ENCODE measurements at regions not wholly inside any gene's neighbourhood (a gene's known extent, or its start where the extent isn't known, plus 50 kb on each side); places are given as distances from the start of the nearest gene placed in this dataset.

DNA sequence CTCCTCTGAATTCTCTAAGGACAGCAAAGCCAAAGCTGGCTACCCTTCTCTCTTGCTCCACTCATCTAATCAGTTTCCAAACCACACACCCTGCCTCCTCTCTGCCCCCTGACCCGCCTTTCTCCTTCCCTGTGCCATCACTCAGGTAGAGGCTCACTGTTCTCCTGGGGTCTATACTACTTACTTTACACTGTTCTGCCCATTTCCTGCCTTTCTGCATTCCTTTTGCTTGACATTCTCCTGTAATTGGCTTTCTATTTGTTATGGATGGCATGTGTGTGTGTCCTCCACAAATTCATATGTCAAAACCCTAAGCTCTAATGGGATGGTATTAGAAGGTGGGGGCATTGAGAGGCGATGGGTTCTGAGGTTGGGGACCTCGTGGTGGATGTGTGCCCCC, 675.2 kb upstream of the ID2 start:
- Histone ChIP-seq H3K27ac (no peak overlapping the region), H3K36me3 (no peaks in the 10 kb centered on the region), H3K4me1 (peaks cover 4 to 21% (median 11%) of the 10 kb centered on the region in 4 donors), H3K9me3 (no peaks in the 10 kb centered on the region), H3K4me3 (no peak overlapping the region), H3K27me3 (no peaks in the 10 kb centered on the region)
- intact Hi-C loops (cut with DNase I; ENCODE audit: low total_unique reads), result no loop called here
- 84 to 88% methylated on average over 1 to 3 of the region's 3 CpGs for WGBS, 2 donors (ENCODE audit: low coverage in 1 of 2)
- no peak for TF ChIP-seq POLR2A (IDR thresholded peaks at IDR 0.05)
- in situ Hi-C loops (cut with MboI; ENCODE audit: low pct_ligation_motif_present in 1 of 4, low pct_unique_long_range_greater_than_20kb in 1 of 4, low sequenced_read_pairs in 3 of 4), result no loop called here
- DNase-seq, result no peak

DNA sequence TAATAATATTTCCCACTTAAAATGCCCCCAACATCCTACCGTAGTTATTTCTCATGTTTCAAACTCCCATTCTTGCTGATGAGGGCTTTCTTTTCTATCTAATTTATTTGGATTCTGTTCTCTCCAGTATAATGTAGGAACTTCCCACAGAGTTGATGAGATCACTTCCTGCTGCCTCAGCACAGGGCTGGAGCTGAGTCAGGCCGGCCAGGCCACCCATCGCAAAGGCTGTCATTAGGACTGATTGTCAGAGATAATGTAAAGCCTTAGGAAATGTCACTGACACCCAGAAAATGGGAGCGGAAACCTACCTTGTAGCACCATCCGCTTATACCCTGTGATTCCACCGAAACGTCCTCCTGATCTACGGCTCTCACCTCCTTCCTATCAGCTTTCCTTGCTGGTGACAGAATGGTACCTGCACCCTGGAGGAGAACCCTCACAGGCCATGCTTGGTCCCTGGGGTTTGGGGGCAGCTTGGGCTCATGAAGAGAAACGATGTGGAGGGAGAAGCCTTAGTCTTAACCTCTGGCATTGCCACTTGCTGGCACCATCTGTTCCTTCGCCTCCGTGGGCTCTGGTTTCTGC, 672.8 kb upstream of the ID2 start:
- TF ChIP-seq EP300 (IDR thresholded peaks at IDR 0.05; ENCODE audit: low read depth) (no peak), POLR2AphosphoS5 (IDR thresholded peaks at IDR 0.05) (no peak)
- H3K27me3 ChIP-seq, result no peaks in the 10 kb centered on the region
- H3K4me1 ChIP-seq, result peaks cover 0 to 8% (median 4%) of the 10 kb centered on the region in 4 donors
- no peak for DNase-seq
- no peaks in the 10 kb centered on the region for H3K9me3 ChIP-seq
- H3K4me3 ChIP-seq, result no peak overlapping the region
- WGBS, 2 donors (ENCODE audit: low coverage in 1 of 2), result 87 to 91% methylated on average over 1 to 11 of the region's 11 CpGs
- no peaks in the 10 kb centered on the region for H3K36me3 ChIP-seq
- in situ Hi-C loops (cut with MboI; ENCODE audit: low pct_ligation_motif_present in 1 of 4, low pct_unique_long_range_greater_than_20kb in 1 of 4, low sequenced_read_pairs in 3 of 4) (no loop called here), intact Hi-C loops (cut with DNase I; ENCODE audit: low total_unique reads) (no loop called here)
- no peak overlapping the region for H3K27ac ChIP-seq

DNA sequence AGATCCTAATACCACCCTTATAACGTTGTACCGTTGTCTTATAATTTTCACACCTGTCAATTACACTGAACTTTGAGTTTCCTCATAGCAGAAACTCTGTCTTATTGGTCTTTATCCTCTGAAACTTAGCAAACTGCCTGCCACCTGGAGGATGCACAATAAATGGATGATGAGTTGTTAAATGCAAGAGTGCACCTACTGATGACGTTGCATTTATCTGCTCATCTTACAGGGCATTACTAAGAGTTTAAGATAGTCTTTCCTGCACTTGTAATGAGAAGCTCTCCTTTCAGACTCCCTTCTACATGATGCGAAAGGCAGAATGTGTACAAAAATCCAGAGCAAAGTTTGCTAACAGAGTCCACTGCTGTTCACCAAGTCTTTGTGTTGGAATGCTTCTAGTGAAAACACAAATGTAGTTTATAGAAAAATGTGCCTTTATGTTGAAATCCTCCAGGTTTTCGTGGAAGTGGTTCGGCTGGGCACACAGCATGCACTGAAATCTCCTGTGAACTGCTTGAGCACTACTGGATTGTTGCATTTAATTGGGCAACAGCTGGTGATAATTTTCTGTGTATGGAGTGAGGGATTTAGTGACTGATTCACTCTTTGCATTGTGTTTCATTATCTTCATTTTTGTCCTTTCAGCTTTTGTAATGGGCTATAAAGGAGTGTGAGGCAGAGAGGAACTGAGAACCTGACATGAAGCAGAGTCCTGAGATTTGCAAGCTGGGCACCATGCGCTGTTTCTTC, 665.8 kb upstream of the ID2 start:
- intact Hi-C loops (cut with DNase I; ENCODE audit: low total_unique reads), result no loop called here
- 74 to 78% methylated on average over 7 of the region's 7 CpGs for WGBS, 2 donors (ENCODE audit: low coverage in 1 of 2)
- Histone ChIP-seq H3K36me3 (no peaks in the 10 kb centered on the region), H3K4me3 (no peak overlapping the region), H3K27ac (no peak overlapping the region), H3K4me1 (no peaks in the 10 kb centered on the region), H3K27me3 (no peaks in the 10 kb centered on the region), H3K9me3 (no peaks in the 10 kb centered on the region)
- in situ Hi-C loops (cut with MboI; ENCODE audit: low pct_ligation_motif_present in 1 of 4, low pct_unique_long_range_greater_than_20kb in 1 of 4, low sequenced_read_pairs in 3 of 4), result no loop called here
- TF ChIP-seq POLR2A (IDR thresholded peaks at IDR 0.05), result no peak
- no peak for TF ChIP-seq POLR2AphosphoS5 (IDR thresholded peaks at IDR 0.05)
- TF ChIP-seq, protein P1, sequence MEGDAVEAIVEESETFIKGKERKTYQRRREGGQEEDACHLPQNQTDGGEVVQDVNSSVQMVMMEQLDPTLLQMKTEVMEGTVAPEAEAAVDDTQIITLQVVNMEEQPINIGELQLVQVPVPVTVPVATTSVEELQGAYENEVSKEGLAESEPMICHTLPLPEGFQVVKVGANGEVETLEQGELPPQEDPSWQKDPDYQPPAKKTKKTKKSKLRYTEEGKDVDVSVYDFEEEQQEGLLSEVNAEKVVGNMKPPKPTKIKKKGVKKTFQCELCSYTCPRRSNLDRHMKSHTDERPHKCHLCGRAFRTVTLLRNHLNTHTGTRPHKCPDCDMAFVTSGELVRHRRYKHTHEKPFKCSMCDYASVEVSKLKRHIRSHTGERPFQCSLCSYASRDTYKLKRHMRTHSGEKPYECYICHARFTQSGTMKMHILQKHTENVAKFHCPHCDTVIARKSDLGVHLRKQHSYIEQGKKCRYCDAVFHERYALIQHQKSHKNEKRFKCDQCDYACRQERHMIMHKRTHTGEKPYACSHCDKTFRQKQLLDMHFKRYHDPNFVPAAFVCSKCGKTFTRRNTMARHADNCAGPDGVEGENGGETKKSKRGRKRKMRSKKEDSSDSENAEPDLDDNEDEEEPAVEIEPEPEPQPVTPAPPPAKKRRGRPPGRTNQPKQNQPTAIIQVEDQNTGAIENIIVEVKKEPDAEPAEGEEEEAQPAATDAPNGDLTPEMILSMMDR (IDR thresholded peaks at IDR 0.05), result no peak
- no peak for TF ChIP-seq EP300 (IDR thresholded peaks at IDR 0.05; ENCODE audit: low read depth)
- no peak for DNase-seq

DNA sequence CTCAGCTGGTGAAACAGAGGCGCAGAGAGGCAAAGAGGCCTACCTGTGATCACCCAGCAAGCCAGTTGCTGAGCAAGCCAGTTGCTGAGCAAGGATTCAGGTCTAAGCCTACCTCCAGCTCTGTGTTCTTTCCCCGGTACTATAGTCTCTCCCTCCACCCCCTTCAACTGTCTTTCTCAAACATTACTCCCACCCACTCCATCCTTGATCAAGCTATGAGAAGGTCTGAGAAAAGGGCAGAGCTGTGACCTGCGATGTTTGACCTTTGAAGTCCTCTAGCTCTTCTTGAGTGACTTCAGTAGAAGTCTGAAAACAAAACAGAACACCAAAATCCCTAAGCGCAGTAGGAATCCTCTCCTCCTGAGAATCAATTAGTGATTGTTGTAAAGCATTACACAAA, 665.2 kb upstream of the ID2 start:
- H3K4me1 ChIP-seq, result no peaks in the 10 kb centered on the region
- no peak overlapping the region for H3K27ac ChIP-seq
- 89 to 92% methylated on average over 3 to 4 of the region's 4 CpGs for WGBS, 2 donors (ENCODE audit: low coverage in 1 of 2)
- DNase-seq, result no peak
- intact Hi-C loops (cut with DNase I; ENCODE audit: low total_unique reads), result no loop called here
- no peaks in the 10 kb centered on the region for H3K9me3 ChIP-seq
- H3K4me3 ChIP-seq, result no peak overlapping the region
- no peaks in the 10 kb centered on the region for H3K36me3 ChIP-seq
- TF ChIP-seq EP300 (IDR thresholded peaks at IDR 0.05; ENCODE audit: low read depth) (no peak), POLR2A (IDR thresholded peaks at IDR 0.05) (no peak), POLR2AphosphoS5 (IDR thresholded peaks at IDR 0.05) (no peak)
- TF ChIP-seq, protein P1 (IDR thresholded peaks at IDR 0.05), result no peak
- H3K27me3 ChIP-seq, result no peaks in the 10 kb centered on the region
- in situ Hi-C loops (cut with MboI; ENCODE audit: low pct_ligation_motif_present in 1 of 4, low pct_unique_long_range_greater_than_20kb in 1 of 4, low sequenced_read_pairs in 3 of 4), result no loop called here

- no peak for DNase-seq
- no peak for TF ChIP-seq POLR2A (IDR thresholded peaks at IDR 0.05)
- TF ChIP-seq, protein P1 (IDR thresholded peaks at IDR 0.05), result no peak
- no peaks in the 10 kb centered on the region for H3K27me3 ChIP-seq
- no peaks in the 10 kb centered on the region for H3K36me3 ChIP-seq
- H3K27ac ChIP-seq, result no peak overlapping the region
- intact Hi-C loops (cut with DNase I; ENCODE audit: low total_unique reads) (no loop called here), in situ Hi-C loops (cut with MboI; ENCODE audit: low pct_ligation_motif_present in 1 of 4, low pct_unique_long_range_greater_than_20kb in 1 of 4, low sequenced_read_pairs in 3 of 4) (no loop called here)
- no peak overlapping the region for H3K4me3 ChIP-seq
- WGBS, 2 donors (ENCODE audit: low coverage in 1 of 2), result 96 to 100% methylated on average over 2 to 8 of the region's 8 CpGs
- H3K4me1 ChIP-seq, result no peaks in the 10 kb centered on the region
- H3K9me3 ChIP-seq, result no peaks in the 10 kb centered on the region
Observed at GRCh38 chr2:8018956-8019355, 662.9 kb upstream of the ID2 start.
